Lung (tissue), 11 donors: ENCODE measurements at regions not wholly inside any gene's neighbourhood (a gene's known extent, or its start where the extent isn't known, plus 50 kb on each side); places are given as distances from the start of the nearest gene placed in this dataset.

Experiments
- ATAC-seq: fragments of 200-7000 bp; cut with Tn5 transposase; one replicate; pipeline ENCODE4 v1.9.1; 2020; ENCODE audit warnings: moderate number of reproducible peaks; ENCODE audit not compliant: insufficient read depth, low FRiP score
- DNase-seq, 3 donors: peaks; one replicate each; pipeline ENCODE4 v3.0.0-alpha.2; 2013 to 2017
- H3K27ac ChIP-seq, 2 donors: one replicate each; pipeline ENCODE4 v1.5.1; 2013; ENCODE audit warnings: mild to moderate bottlenecking in 2 of 2, moderate library complexity in 2 of 2, control low read depth in 1 of 2, inconsistent platforms in 1 of 2, low read depth in 1 of 2, low read length in 1 of 2
- H3K27me3 ChIP-seq, 3 donors: one replicate each; pipeline ENCODE4 v1.5.1; 2013; ENCODE audit warnings: low read length in 2 of 3; ENCODE audit not compliant: control insufficient read depth in 3 of 3, insufficient read depth in 3 of 3
- H3K36me3 ChIP-seq, 4 donors: one replicate each; pipeline ENCODE4 v1.5.1; 2013; ENCODE audit warnings: low read length in 4 of 4, mild to moderate bottlenecking in 1 of 4, moderate library complexity in 1 of 4; ENCODE audit not compliant: control insufficient read depth in 4 of 4, insufficient read depth in 4 of 4
- H3K4me1 ChIP-seq, 5 donors: one replicate each; pipeline ENCODE4 v1.5.1; 2013; ENCODE audit warnings: low read length in 5 of 5, mild to moderate bottlenecking in 2 of 5, moderate library complexity in 1 of 5; ENCODE audit not compliant: control insufficient read depth in 5 of 5, insufficient read depth in 5 of 5
- H3K4me3 ChIP-seq: one replicate; pipeline ENCODE4 v1.5.1; 2013; ENCODE audit warnings: mild to moderate bottlenecking, control low read depth, moderate library complexity
- H3K9ac ChIP-seq, 2 donors: one replicate each; pipeline ENCODE4 v1.5.1; 2013; ENCODE audit warnings: low read length in 2 of 2, control low read depth in 1 of 2; ENCODE audit not compliant: insufficient read depth in 1 of 2
- H3K9me3 ChIP-seq, 4 donors: one replicate each; pipeline ENCODE4 v1.5.1; 2013; ENCODE audit warnings: low read length in 3 of 4, mild to moderate bottlenecking in 1 of 4, moderate library complexity in 1 of 4; ENCODE audit not compliant: control insufficient read depth in 4 of 4, insufficient read depth in 3 of 4
- WGBS, 2 donors: extraction: QIAGEN DNeasy Blood & Tissue Kit; methylation state at CpG; one replicate each; pipeline ENCODE4 v1.1.7; 2013; 5-methylcytosine and 5-hydroxymethylcytosine counted together
- TF ChIP-seq, protein P1 (sequence below): IDR thresholded peaks from 2 replicates; pipeline ENCODE4 v1.5.1; 2012; ENCODE audit warnings: mild to moderate bottlenecking; ENCODE audit errors: control extremely low read depth, extremely low read depth
- donor health status: control.
- donor health status: control.
- donor health status: Bipolar disorder and iron deficiency.
- donor health status: healthy.
- donor health status: DM: yes; HTN: yes; CAD: no.

DNA sequence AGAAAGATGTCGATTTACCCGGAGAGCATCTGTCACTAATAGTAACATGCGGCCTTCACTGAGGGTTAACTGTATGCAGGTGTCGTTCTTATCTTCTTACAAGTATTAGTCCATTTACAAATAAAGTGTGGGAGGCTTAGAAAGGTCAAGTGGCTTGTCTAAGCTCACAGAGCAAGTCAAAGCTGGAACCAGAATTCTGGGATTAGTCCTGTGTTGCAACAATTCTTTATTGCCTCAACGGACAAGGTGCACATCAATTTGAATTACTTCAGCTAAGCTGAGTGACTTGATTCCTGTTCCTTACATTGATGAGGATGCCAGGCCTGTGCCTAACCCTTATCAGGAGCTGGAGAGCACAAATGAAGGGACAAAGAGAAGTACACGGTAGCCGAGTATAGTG, 1193.6 kb downstream of the UQCRFS1 start:
- Histone ChIP-seq H3K9me3 (peaks cover 0 to 3% (median 0%) of the 10 kb centered on the region in 4 donors), H3K4me1 (no peaks in the 10 kb centered on the region), H3K4me3 (no peak overlapping the region), H3K27ac (no peak overlapping the region), H3K27me3 (peaks cover 0 to 4% (median 0%) of the 10 kb centered on the region in 3 donors), H3K36me3 (no peaks in the 10 kb centered on the region), H3K9ac (no peak overlapping the region)
- DNase-seq (no peak), ATAC-seq (no peak)
- 58 to 78% methylated on average over 7 of the region's 7 CpGs for WGBS, 2 donors
- TF ChIP-seq, protein P1, sequence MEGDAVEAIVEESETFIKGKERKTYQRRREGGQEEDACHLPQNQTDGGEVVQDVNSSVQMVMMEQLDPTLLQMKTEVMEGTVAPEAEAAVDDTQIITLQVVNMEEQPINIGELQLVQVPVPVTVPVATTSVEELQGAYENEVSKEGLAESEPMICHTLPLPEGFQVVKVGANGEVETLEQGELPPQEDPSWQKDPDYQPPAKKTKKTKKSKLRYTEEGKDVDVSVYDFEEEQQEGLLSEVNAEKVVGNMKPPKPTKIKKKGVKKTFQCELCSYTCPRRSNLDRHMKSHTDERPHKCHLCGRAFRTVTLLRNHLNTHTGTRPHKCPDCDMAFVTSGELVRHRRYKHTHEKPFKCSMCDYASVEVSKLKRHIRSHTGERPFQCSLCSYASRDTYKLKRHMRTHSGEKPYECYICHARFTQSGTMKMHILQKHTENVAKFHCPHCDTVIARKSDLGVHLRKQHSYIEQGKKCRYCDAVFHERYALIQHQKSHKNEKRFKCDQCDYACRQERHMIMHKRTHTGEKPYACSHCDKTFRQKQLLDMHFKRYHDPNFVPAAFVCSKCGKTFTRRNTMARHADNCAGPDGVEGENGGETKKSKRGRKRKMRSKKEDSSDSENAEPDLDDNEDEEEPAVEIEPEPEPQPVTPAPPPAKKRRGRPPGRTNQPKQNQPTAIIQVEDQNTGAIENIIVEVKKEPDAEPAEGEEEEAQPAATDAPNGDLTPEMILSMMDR = no peak

DNA sequence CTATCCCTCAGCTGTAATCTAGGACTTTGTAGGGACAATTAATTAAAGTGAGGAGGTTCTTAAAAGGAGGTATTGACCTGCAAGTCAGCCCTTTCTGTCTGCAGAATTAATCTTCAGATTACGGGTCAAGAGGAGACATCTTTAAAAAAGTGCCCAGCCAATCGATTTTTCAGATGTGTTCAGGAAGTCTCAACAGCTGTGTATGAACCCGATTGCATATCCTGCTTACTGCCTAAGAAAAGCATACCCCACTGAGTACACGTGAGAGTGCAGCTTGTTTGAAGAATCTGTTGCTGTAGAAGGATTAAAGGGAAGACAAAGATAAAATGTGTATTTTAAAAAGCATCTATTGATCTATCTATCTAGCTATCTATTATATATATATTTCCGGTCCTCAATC, 1194.5 kb downstream of the UQCRFS1 start:
- Histone ChIP-seq H3K9ac (no peak overlapping the region), H3K9me3 (peaks cover 0 to 3% (median 0%) of the 10 kb centered on the region in 4 donors), H3K27me3 (peaks cover 0 to 4% (median 0%) of the 10 kb centered on the region in 3 donors), H3K36me3 (no peaks in the 10 kb centered on the region), H3K4me3 (no peak overlapping the region), H3K4me1 (no peaks in the 10 kb centered on the region), H3K27ac (no peak overlapping the region)
- TF ChIP-seq, protein P1 = no peak
- WGBS, 2 donors = 38 to 72% methylated on average over 5 of the region's 5 CpGs
- DNase-seq (no peak), ATAC-seq (no peak)

DNA sequence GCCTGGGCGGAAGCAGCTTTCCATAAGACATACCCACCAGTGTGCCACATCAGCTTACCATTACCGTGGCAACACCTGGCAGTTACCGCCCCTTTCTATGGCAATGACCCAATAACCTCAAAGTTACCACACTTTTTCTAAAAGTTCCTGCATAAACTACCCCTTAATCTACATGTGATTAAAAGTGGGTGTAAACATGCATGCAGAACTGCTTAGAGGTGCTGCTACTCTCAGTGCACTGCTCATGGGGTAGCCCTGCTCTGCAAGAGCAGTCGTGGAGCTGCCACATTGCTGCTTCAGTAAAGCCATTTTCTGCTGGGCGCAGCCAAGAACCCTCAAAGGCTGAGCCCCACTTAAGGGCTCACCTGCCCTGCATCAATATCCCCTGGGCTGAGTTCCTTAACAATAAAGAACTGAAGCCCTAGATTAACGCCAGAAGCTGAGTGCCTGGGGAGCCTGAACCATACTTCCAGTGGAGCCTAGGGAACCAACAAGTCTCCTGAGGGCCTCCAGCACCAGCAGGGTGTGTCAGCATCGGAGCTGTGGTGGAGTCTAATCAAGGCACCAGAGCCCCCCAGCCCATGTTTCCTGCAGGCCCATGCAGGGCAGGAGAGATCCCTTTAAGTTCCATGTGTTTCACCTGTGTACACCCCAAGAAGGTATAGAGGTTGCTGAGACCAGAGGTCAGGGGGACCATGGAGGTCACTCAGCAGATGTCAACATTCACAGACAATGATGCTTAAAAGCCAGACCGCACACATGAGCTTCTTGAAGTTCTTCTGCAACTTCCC, 1198.1 kb downstream of the UQCRFS1 start:
- TF ChIP-seq, protein P1 = no peak
- no peaks in the 10 kb centered on the region for H3K4me1 ChIP-seq
- no peak overlapping the region for H3K9ac ChIP-seq
- H3K27me3 ChIP-seq = peaks cover 0 to 2% (median 0%) of the 10 kb centered on the region in 3 donors
- H3K36me3 ChIP-seq = no peaks in the 10 kb centered on the region
- ATAC-seq (no peak), DNase-seq (no peak)
- WGBS, 2 donors = 74 to 84% methylated on average over 8 of the region's 8 CpGs
- H3K27ac ChIP-seq = no peak overlapping the region
- peaks cover 0 to 2% (median 0%) of the 10 kb centered on the region in 4 donors for H3K9me3 ChIP-seq
- no peak overlapping the region for H3K4me3 ChIP-seq
